ENCODE measurements at regions not wholly inside any gene's neighbourhood (a gene's known extent, or its start where the extent isn't known, plus 50 kb on each side); places are given as distances from the start of the nearest gene placed in this dataset.

GRCh38 chr1:65554829-65555228, 134.4 kb downstream of the LEPR start:
- Histone ChIP-seq H3K79me2 (ENCODE audit: insufficient read depth, low read length) (no peaks in the 10 kb centered on the region), H3K9me3 (ENCODE audit: insufficient read depth, low read length, severe bottlenecking) (no peaks in the 10 kb centered on the region), H4K20me1 (ENCODE audit: insufficient read depth, low read length) (no peaks in the 10 kb centered on the region), H3K27me3 (ENCODE audit: insufficient read depth, low read length, poor library complexity) (no peaks in the 10 kb centered on the region), H3K9ac (ENCODE audit: low read depth, low read length) (no peak overlapping the region), H3K4me3 (ENCODE audit: low read depth in 1 of 2, low read length in 2 of 2) (no peak overlapping the region), H2AFZ (ENCODE audit: low read depth, low read length) (no peak overlapping the region), H3K4me2 (ENCODE audit: insufficient read depth, low read length) (no peak overlapping the region), H3K36me3 (ENCODE audit: insufficient read depth, low read length) (no peaks in the 10 kb centered on the region), H3K4me1 (ENCODE audit: insufficient read depth, low read length) (no peaks in the 10 kb centered on the region), H3K27ac (ENCODE audit: low read length) (no peak overlapping the region)
- ATAC-seq (ENCODE audit: insufficient read depth, low read depth) = no peak
- no peak for TF ChIP-seq EZH2 (IDR thresholded peaks at IDR 0.05; ENCODE audit: borderline replicate concordance, low read depth, low read length, severe bottlenecking)
- no peak for TF ChIP-seq CTCF (IDR thresholded peaks at IDR 0.05; ENCODE audit: borderline replicate concordance, extremely low read depth, low read length, poor library complexity, severe bottlenecking)
- no peak for DNase-seq

GRCh38 chr1:65558215-65558614, 137.7 kb downstream of the LEPR start:
- H3K36me3 ChIP-seq (ENCODE audit: insufficient read depth, low read length) = no peaks in the 10 kb centered on the region
- no peaks in the 10 kb centered on the region for H4K20me1 ChIP-seq (ENCODE audit: insufficient read depth, low read length)
- no peak overlapping the region for H3K4me2 ChIP-seq (ENCODE audit: insufficient read depth, low read length)
- ATAC-seq (ENCODE audit: insufficient read depth, low read depth) = no peak
- H2AFZ ChIP-seq (ENCODE audit: low read depth, low read length) = no peak overlapping the region
- no peak overlapping the region for H3K4me3 ChIP-seq (ENCODE audit: low read depth in 1 of 2, low read length in 2 of 2)
- H3K79me2 ChIP-seq (ENCODE audit: insufficient read depth, low read length) = no peaks in the 10 kb centered on the region
- H3K27ac ChIP-seq (ENCODE audit: low read length) = no peak overlapping the region
- DNase-seq = no peak
- H3K9me3 ChIP-seq (ENCODE audit: insufficient read depth, low read length, severe bottlenecking) = no peaks in the 10 kb centered on the region
- no peaks in the 10 kb centered on the region for H3K4me1 ChIP-seq (ENCODE audit: insufficient read depth, low read length)
- no peaks in the 10 kb centered on the region for H3K27me3 ChIP-seq (ENCODE audit: insufficient read depth, low read length, poor library complexity)
- no peak overlapping the region for H3K9ac ChIP-seq (ENCODE audit: low read depth, low read length)
- TF ChIP-seq EZH2 (IDR thresholded peaks at IDR 0.05; ENCODE audit: borderline replicate concordance, low read depth, low read length, severe bottlenecking) = no peak
- no peak for TF ChIP-seq CTCF (IDR thresholded peaks at IDR 0.05; ENCODE audit: borderline replicate concordance, extremely low read depth, low read length, poor library complexity, severe bottlenecking)

GRCh38 chr1:65564493-65564892, 144.0 kb downstream of the LEPR start:
- no peak overlapping the region for H3K4me2 ChIP-seq (ENCODE audit: insufficient read depth, low read length)
- ATAC-seq (ENCODE audit: insufficient read depth, low read depth) (no peak), DNase-seq (no peak)
- H3K36me3 ChIP-seq (ENCODE audit: insufficient read depth, low read length) = no peaks in the 10 kb centered on the region
- H3K9ac ChIP-seq (ENCODE audit: low read depth, low read length) = no peak overlapping the region
- no peaks in the 10 kb centered on the region for H4K20me1 ChIP-seq (ENCODE audit: insufficient read depth, low read length)
- no peaks in the 10 kb centered on the region for H3K4me1 ChIP-seq (ENCODE audit: insufficient read depth, low read length)
- no peak overlapping the region for H2AFZ ChIP-seq (ENCODE audit: low read depth, low read length)
- H3K27ac ChIP-seq (ENCODE audit: low read length) = no peak overlapping the region
- no peak overlapping the region for H3K4me3 ChIP-seq (ENCODE audit: low read depth in 1 of 2, low read length in 2 of 2)
- H3K27me3 ChIP-seq (ENCODE audit: insufficient read depth, low read length, poor library complexity) = no peaks in the 10 kb centered on the region
- no peaks in the 10 kb centered on the region for H3K79me2 ChIP-seq (ENCODE audit: insufficient read depth, low read length)
- H3K9me3 ChIP-seq (ENCODE audit: insufficient read depth, low read length, severe bottlenecking) = no peaks in the 10 kb centered on the region
- no peak for TF ChIP-seq CTCF (IDR thresholded peaks at IDR 0.05; ENCODE audit: borderline replicate concordance, extremely low read depth, low read length, poor library complexity, severe bottlenecking)
- TF ChIP-seq EZH2 (IDR thresholded peaks at IDR 0.05; ENCODE audit: borderline replicate concordance, low read depth, low read length, severe bottlenecking) = no peak

GRCh38 chr1:65568285-65568684, 147.8 kb downstream of the LEPR start:
- no peak for ATAC-seq (ENCODE audit: insufficient read depth, low read depth)
- Histone ChIP-seq H2AFZ (ENCODE audit: low read depth, low read length) (no peak overlapping the region), H3K27me3 (ENCODE audit: insufficient read depth, low read length, poor library complexity) (no peaks in the 10 kb centered on the region)

More at GRCh38 chr1:65568285-65568684, 147.8 kb downstream of the LEPR start:
- H3K79me2 ChIP-seq (ENCODE audit: insufficient read depth, low read length) = no peaks in the 10 kb centered on the region
- TF ChIP-seq EZH2 (IDR thresholded peaks at IDR 0.05; ENCODE audit: borderline replicate concordance, low read depth, low read length, severe bottlenecking) (no peak), CTCF (IDR thresholded peaks at IDR 0.05; ENCODE audit: borderline replicate concordance, extremely low read depth, low read length, poor library complexity, severe bottlenecking) (no peak)
- no peaks in the 10 kb centered on the region for H3K9me3 ChIP-seq (ENCODE audit: insufficient read depth, low read length, severe bottlenecking)
- no peak overlapping the region for H3K4me3 ChIP-seq (ENCODE audit: low read depth in 1 of 2, low read length in 2 of 2)
- H3K27ac ChIP-seq (ENCODE audit: low read length) = no peak overlapping the region
- DNase-seq = no peak
- H3K9ac ChIP-seq (ENCODE audit: low read depth, low read length) = no peak overlapping the region
- H3K36me3 ChIP-seq (ENCODE audit: insufficient read depth, low read length) = no peaks in the 10 kb centered on the region
- H3K4me1 ChIP-seq (ENCODE audit: insufficient read depth, low read length) = no peaks in the 10 kb centered on the region
- H4K20me1 ChIP-seq (ENCODE audit: insufficient read depth, low read length) = no peaks in the 10 kb centered on the region
- H3K4me2 ChIP-seq (ENCODE audit: insufficient read depth, low read length) = no peak overlapping the region

Data from DND-41 (cell line).